ENCODE measurements at regions not wholly inside any gene's neighbourhood (a gene's known extent, or its start where the extent isn't known, plus 50 kb on each side); places are given as distances from the start of the nearest gene placed in this dataset.

- FAIRE-seq: no peak
- Histone ChIP-seq H3K4me3 (no peak overlapping the region), H3K9me1 (ENCODE audit: control insufficient read depth, insufficient read depth, low read length) (no peaks in the 10 kb centered on the region), H4K20me1 (replicated peaks; ENCODE audit: control insufficient read depth, insufficient read depth, low read length) (no peaks in the 10 kb centered on the region), H3K36me3 (ENCODE audit: control insufficient read depth, insufficient read depth, low read length) (no peaks in the 10 kb centered on the region), H3K9me3 (replicated peaks; ENCODE audit: control insufficient read depth, insufficient read depth, low read depth, low read length) (no peaks in the 10 kb centered on the region; the same call in 1 of the 2 replicates), H2AFZ (ENCODE audit: low read depth, low read length) (no peak overlapping the region), H3K27me3 (ENCODE audit: control insufficient read depth in 2 of 2, insufficient read depth in 2 of 2, low read length in 2 of 2) (no peaks in the 10 kb centered on the region), H3K27ac (ENCODE audit: extremely low read depth, low read depth, low read length) (no peak overlapping the region), H3K79me2 (ENCODE audit: control insufficient read depth, insufficient read depth, low read length) (no peaks in the 10 kb centered on the region), H3K4me2 (ENCODE audit: insufficient read depth, low read length) (no peak overlapping the region), H3K4me1 (replicated peaks in 1 of 2; ENCODE audit: control insufficient read depth in 2 of 2, insufficient read depth in 2 of 2, low read length in 2 of 2) (no peaks in the 10 kb centered on the region), H3K9ac (ENCODE audit: insufficient read depth in 1 of 2, low read depth in 2 of 2, low read length in 2 of 2) (no peak overlapping the region)
- in situ Hi-C loops (cut with MboI) (no loop called here), intact Hi-C loops (cut with micrococcal nuclease) (no loop called here)
- no TSS peak for BruUV-seq (replicated peaks)
- WGBS (ENCODE audit: insufficient coverage, low coverage, missing lambda C conversion rate): 3% methylated on average over 4 of the region's 4 CpGs
- no peak for ATAC-seq
- TF ChIP-seq TRIM24 (IDR thresholded peaks at IDR 0.05) (no peak), NFIC (IDR thresholded peaks at IDR 0.05) (peak; percentile 62), STAT5B (CRISPR knock-in tag; IDR thresholded peaks at IDR 0.05) (no peak), ZNF408 (CRISPR knock-in tag; IDR thresholded peaks at IDR 0.05; ENCODE audit: low read depth) (no peak)
- POLR2A ChIA-PET: no interaction called here
- DNase-seq (ENCODE audit: extremely low read depth in 1 of 4, low spot score in 3 of 4): no peak
- CTCF ChIA-PET (ENCODE audit: low intra/inter-chr PET ratio): no interaction called here
Observed at GRCh38 chr7:124429923-124430322, 335.7 kb downstream of the GPR37 start.

GRCh38 chr7:124428781-124429180 is 336.8 kb downstream of the GPR37 start:
- no peak overlapping the region for H3K4me2 ChIP-seq (ENCODE audit: insufficient read depth, low read length)
- ChIA-PET CTCF (ENCODE audit: low intra/inter-chr PET ratio) (no interaction called here), POLR2A (interaction anchor here (0.6 kb wide), 1 partner anchor 366 kb away, joined by 3 read pairs; no protein-coding TSS in a partner anchor)
- intact Hi-C loops (cut with micrococcal nuclease) (no loop called here), in situ Hi-C loops (cut with MboI) (no loop called here)
- H3K9me1 ChIP-seq (ENCODE audit: control insufficient read depth, insufficient read depth, low read length): no peaks in the 10 kb centered on the region
- no peak overlapping the region for H3K9ac ChIP-seq (ENCODE audit: insufficient read depth in 1 of 2, low read depth in 2 of 2, low read length in 2 of 2)
- DNase-seq (ENCODE audit: extremely low read depth in 1 of 4, low spot score in 3 of 4) (no peak), FAIRE-seq (no peak), ATAC-seq (no peak)
- H3K79me2 ChIP-seq (ENCODE audit: control insufficient read depth, insufficient read depth, low read length): no peaks in the 10 kb centered on the region
- H3K27me3 ChIP-seq (ENCODE audit: control insufficient read depth in 2 of 2, insufficient read depth in 2 of 2, low read length in 2 of 2): no peaks in the 10 kb centered on the region
- WGBS (ENCODE audit: insufficient coverage, low coverage, missing lambda C conversion rate): 4% methylated on average over 7 of the region's 7 CpGs
- no peak overlapping the region for H3K27ac ChIP-seq (ENCODE audit: extremely low read depth, low read depth, low read length)
- H3K4me1 ChIP-seq (replicated peaks in 1 of 2; ENCODE audit: control insufficient read depth in 2 of 2, insufficient read depth in 2 of 2, low read length in 2 of 2): no peaks in the 10 kb centered on the region
- no peak overlapping the region for H2AFZ ChIP-seq (ENCODE audit: low read depth, low read length)
- no peaks in the 10 kb centered on the region; the same call in 1 of the 2 replicates for H3K9me3 ChIP-seq (replicated peaks; ENCODE audit: control insufficient read depth, insufficient read depth, low read depth, low read length)
- H3K4me3 ChIP-seq: no peak overlapping the region
- H4K20me1 ChIP-seq (replicated peaks; ENCODE audit: control insufficient read depth, insufficient read depth, low read length): no peaks in the 10 kb centered on the region
- H3K36me3 ChIP-seq (ENCODE audit: control insufficient read depth, insufficient read depth, low read length): no peaks in the 10 kb centered on the region
- BruUV-seq (replicated peaks): no TSS peak
- TF ChIP-seq HOXB6 (CRISPR knock-in tag; IDR thresholded peaks at IDR 0.05; ENCODE audit: borderline replicate concordance): no peak
- TF ChIP-seq CSDE1 (IDR thresholded peaks at IDR 0.05): no peak
- TF ChIP-seq HMGN3 (IDR thresholded peaks at IDR 0.05; ENCODE audit: borderline replicate concordance, extremely low read depth, insufficient read length, low read depth, low read length): no peak
- no peak for TF ChIP-seq KAT7 (CRISPR knock-in tag; IDR thresholded peaks at IDR 0.05; ENCODE audit: borderline replicate concordance)
- TF ChIP-seq ZNF644 (tag; IDR thresholded peaks at IDR 0.05; ENCODE audit: low read depth): no peak
- TF ChIP-seq HNRNPUL1 (IDR thresholded peaks at IDR 0.05; ENCODE audit: low read length): no peak
- TF ChIP-seq GMEB1 (CRISPR knock-in tag; IDR thresholded peaks at IDR 0.05): no peak
- no peak for TF ChIP-seq SP1 (CRISPR knock-in tag; IDR thresholded peaks at IDR 0.05)
- no peak for TF ChIP-seq SMARCA5 (IDR thresholded peaks at IDR 0.05)
- no peak for TF ChIP-seq SAP30 (IDR thresholded peaks at IDR 0.05; ENCODE audit: borderline replicate concordance, insufficient read depth, low read depth, low read length, poor library complexity, severe bottlenecking)
- TF ChIP-seq NR3C1 (CRISPR knock-in tag; IDR thresholded peaks at IDR 0.05): no peak
- TF ChIP-seq EZH2 (IDR thresholded peaks at IDR 0.05; ENCODE audit: borderline replicate concordance, low read depth, low read length): no peak
- TF ChIP-seq HMG20B (CRISPR knock-in tag; IDR thresholded peaks at IDR 0.05): no peak

All from K562 (cell line).